ENCODE measurements at regions not wholly inside any gene's neighbourhood (a gene's known extent, or its start where the extent isn't known, plus 50 kb on each side); places are given as distances from the start of the nearest gene placed in this dataset.
"Not testable (repeated sequence)": the region's sequence is repeated elsewhere in the genome, so short reads cannot be mapped to it uniquely, and the experiment has no call there.

DNA sequence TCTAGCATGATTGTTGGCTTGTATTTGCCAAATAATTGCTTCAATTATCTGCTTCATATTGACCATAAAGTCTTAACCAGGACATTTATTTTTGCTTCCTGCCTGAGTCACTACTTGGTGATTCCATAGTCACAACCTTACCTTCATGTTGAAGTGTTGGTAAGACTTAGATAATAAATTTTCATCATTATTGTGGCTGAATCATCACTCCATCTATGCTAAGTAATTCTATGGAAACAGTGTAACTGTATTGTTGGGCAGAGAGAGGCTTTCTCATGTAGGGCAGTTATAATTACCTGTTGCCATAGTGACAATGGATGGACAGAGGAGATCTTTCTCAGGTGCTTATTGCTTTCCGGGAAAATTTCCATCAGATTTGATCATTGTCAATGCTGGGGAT is 330.7 kb upstream of the LRRC3B start:
- DNase-seq, result no peak

DNA sequence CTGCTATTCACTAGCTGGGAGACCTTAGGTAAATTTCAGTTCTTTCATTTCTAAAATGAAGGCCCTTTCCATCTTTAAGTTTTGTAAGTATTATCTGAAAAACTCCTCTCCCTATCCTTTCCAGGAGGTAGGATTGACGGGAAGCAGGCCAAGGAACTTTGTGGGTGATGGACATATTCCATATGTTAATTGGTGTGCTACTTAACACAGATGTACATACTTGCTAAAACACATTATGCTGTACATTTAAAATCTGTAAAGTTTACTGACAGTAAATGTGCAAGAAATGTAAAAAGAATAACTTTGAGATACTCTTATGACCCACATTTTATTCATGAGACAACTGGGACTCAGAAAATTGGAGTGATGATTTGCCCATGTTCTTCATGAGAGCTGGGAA is 329.8 kb upstream of the LRRC3B start:
- DNase-seq, result no peak

DNA sequence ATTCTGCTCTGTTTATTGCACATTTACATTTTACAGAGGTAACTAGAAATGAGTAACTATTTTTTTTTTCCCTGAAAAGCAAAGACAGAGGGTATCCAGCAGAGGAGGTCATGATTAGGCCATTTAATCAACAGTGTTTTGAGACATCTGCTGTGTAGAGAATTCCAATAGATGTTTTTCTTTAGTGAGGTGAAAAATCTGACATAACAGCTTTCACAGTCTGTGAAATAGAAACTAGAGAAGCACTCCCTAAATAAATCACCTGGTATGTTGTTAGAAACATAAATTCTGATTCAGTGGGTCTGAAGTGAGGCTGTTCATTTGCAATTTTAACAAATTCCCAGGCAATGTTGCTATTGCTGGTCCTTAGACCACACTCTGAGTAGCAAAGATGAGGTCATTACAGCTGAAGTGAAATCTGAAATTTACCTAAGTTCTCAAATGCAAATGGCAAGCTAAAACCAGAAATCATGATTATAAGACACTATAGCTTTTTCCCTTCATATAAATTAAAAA is 329.2 kb upstream of the LRRC3B start:
- no peak for DNase-seq

DNA sequence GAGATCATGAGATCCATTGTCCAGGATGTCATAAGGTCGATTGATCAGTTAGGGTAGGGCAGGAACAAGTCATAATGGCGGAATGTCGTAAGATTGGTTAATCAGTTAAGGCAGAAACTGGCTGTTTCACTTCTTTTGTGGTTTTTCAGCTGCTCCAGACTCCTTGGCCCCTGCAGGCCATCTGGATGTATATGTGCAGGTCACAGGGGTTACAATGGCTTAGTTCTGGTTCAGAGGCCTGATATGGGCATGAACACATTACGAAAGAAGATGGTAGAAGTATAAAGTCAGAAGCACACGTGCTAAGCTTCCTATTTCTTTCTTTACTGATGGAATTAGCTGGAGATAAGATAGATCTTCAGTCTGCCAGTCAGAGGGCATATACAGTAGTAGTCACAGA is 315.4 kb upstream of the LRRC3B start:
- no peak for DNase-seq

DNA sequence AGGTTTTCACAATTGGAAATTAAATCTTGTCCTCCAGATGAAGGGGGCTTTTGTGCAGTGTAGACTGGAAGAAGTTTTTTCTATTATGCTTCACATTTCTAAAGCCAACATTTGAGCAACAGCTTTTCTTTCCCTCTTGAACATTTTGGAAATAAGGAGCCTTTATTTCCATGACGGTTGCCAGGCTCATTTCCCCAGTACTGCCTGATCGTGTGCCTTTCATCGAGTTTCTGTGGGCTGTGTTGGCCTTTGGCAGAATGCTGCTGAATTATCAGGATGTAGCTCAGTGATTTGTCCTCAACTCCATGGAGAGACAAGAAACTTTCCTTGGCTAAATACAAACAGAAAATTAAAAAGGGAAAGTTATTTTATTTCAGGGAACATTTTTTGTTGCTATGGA is 314.8 kb upstream of the LRRC3B start:
- DNase-seq, result no peak

DNA sequence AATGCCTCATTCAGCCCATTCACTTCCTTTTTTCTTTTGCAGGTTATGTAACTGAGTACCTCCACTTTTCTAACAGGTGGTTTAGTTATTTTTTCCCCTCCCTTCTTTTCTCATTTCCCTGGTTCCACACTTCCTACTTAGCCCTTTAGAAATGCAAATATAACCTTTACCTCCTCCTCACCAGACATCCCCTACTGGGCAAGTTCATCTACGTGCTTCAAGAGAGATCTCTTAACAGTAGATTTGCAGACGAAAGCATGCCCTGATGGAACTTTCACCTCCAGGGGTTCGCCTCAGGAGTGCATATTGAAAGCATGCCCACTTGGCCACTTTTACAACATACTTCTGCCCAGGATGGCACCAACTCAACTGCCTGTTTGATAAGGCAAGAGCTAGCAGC is 314.1 kb upstream of the LRRC3B start:
- DNase-seq, result no peak

DNA sequence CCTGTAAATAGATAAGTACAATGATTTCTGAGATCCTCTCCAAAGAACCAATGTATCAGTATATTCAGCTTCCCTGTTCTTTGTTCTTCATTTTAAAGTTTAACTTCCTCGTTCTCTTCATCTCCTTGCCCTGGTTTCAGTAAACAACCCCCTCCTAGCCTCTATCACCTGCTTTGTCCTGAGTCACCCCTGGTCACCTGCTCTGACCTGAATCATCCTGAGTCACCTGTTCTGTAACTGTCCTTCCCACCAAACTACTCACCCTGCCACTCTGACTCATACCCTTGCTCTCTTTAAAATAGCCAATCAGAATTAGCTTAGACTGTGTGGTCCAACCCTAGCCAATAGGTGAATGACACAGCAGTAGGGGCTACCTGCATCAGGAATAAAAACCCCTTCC is 313.0 kb upstream of the LRRC3B start:
- DNase-seq, result not testable (repeated sequence)

DNA sequence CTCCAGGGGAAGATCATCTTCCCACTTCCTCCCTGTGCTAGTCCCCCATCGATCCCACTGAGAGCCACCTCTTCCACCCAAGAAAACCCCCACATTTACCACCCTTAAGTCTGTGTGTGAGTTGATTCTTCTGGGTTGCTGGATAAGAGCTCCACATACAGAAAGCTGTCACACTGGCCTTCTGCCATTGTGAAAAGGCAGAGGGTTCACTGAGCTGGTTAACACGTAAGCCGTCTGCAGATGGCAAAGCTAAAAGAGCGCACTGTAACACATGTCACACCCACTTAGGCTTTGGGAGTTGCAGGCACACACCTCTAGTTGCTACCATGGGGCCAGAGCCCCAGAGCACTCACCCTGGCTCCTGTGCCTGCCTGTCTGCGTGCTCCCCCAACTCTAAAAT is 309.8 kb upstream of the LRRC3B start:
- DNase-seq, result no peak

DNA sequence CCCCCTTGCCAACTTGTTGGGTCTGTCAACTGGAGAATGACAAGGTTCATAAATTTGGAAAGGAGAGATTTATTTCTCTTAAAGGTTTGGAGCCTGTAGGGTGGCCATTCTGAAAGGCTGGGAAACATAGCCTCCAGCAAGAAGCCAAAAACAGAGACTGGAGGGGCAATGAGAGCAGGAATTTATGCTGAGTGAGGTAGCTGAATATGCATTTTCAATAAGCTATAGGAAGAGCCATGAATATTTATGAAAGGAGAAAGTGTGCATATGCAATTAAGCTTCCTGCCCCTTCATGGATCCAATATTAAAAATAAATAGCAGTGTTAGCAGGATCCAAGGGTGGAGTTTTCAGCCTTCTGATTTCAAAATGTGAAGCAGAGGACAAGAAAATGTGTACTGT is 306.1 kb upstream of the LRRC3B start:
- DNase-seq, result no peak

DNA sequence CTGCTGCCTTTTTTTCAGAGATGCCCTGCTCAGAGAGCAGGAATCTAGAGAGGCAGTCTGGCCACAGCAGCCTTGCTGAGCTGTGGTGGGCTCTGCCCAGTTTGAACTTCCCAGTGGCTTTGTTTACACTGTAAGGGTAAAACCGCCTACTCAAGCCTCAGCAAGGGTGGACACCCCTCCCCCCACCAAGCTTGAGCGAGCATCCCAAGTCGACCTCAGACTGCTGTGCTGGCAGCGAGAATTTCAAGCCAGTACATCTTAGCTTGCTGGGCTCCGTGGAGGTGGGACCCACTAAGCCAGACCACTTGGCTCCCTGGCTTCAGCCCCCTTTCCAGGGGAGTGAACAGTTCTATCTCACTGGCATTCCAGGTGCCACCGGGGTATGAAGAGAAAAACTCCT is 298.8 kb upstream of the LRRC3B start:
- not testable (repeated sequence) for DNase-seq

DNA sequence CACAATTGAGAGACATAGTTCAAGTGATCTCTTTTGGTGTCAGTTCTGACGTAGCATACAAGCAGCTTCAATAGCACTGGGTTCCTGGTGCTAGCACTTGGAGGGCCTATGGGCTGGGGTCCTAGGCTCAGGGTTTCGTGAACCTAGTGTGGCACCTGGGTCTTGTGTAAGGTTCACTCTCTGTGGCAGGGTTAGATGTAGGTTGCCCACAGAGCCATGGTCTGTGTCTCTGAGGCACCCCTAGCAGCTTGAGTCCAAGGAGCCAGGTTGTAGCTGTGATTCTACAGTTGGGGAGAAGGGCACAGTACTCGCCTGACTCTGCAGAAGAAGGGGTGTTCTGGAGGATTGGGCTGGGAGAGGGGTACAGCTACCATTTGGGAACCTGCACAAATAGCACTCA is 282.6 kb upstream of the LRRC3B start:
- DNase-seq, result no peak

DNA sequence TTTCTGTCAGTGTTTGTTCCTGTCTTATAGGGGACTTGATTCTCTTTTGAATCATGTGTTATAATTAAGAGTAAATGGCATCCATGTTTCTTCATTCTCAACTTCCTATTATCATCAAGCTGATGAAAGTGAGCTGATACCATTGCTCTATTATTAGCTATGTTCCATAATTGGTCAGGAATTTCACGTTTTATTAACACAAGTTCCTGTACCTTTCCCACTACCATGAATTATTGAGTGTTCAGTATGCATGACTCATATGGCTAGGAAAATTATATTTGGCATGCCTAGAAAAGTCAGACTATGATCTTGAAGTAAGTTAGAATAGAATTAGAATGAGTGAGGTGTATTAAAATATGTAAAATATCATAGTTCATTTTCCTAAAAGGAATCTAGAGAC is 278.9 kb upstream of the LRRC3B start:
- DNase-seq, result no peak

DNA sequence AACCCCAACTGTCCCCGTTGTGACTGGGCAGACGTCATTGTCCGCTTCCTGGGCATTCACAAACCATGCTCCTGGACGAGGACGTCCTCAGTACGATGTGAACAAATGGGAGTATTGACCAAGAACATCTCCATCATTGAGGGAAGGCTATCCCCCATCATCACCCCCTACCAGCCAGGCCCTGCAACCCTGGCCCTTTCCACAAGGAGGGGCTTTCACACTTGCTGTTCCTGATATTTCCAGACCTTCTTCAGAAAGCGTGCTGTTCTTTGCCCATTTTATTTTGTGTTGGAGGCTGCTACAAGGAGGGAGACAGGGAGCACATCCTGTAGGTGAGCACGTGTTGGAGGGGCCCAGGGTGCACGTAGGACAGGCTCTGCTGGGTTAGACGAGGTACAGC is 277.0 kb upstream of the LRRC3B start:
- no peak for DNase-seq

DNA sequence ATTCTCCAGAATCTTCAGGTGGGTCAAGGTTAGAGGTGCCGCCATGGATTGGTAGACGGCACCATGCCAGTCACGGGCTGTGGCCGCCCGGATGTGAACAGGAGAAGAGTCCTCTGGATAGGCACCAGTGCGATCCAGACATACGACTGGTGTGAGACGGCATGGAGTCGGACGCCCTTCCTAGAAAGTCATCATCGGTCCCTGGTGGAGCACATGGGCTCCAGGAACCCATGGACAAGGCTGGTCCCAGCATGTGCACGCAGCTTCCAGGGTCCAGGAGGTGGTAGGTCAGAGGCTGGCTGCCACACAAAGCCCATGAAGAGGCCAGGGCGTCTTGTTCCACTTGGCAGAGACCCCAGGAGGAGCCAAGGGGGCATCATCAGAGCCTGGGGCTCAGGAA is 276.1 kb upstream of the LRRC3B start:
- DNase-seq, result no peak

DNA sequence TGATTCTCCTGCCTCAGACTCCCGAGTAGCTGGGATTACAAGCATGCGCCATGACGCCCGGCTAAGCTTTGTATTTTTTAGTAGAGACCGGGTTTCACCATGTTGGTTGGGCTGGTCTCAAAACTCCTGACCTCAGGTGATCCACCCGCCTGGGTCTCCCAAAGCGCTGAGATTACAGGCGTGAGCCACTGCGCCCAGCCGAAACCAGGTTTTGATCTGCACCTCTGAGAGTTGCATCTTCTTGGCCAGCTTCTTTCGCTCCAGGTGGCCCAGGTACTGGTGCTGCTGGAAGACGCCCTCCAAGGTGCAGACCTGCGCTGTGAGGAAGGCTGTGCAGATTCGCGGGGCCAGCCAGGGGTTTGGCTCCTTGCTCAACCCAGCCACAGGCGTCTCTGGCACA is 275.4 kb upstream of the LRRC3B start:
- DNase-seq, result no peak

DNA sequence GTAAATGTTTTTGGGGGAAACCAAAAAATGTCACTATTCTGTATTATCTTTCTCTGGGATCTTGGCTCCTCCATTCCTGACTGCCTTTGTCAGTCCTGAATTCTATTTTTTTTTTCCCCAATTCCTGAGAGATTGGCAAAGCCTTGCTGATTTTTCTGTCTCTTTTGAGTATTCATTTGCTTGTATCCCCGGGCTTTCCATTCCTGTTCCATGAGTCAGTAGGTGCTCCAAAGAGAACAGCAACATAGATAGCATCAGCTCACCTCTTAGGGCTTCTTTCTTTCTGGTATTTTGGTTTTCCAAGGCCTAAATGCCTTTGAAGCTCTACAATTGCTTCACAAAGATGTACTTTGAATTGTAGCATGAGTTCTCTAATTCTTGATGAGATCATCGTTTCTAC is 271.7 kb upstream of the LRRC3B start:
- no peak for DNase-seq

DNA sequence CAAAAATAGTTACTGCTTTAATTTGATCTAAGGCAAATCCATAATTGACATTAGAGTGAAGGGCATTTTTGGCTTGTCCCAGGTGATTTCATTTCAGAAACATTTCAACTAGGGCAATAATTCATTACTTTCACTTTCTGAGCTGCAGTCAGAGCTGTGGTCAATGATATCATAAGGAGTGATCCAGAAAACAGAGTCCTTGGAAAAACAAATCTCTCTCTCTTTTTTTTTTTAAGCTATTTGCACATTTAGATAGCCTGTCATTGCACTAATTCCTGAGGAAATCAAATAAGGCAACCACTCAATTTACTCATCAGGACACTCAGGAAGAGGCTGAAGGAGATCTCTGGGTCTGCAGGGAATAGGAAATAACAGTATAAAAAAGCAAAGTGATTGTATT is 269.5 kb upstream of the LRRC3B start:
- no peak for DNase-seq

DNA sequence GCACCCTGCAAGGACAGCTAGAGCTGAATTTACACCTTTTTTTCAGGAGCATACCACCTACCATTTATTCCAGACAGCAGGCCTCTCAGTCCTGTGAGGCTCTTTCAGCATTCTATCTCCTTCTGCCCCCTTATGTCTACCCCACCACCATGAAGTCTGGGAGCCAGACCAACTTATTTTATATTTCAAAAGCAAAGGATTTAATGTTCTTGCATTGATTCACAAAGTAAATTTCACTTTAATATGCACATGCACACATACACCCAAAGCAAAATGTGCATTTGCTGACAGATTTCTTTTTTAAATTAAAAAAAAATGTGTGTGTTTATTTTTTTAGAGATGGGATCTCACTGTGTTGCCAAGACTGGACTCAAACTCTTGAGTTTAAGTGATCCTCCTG is 264.2 kb upstream of the LRRC3B start:
- no peak for DNase-seq

DNA sequence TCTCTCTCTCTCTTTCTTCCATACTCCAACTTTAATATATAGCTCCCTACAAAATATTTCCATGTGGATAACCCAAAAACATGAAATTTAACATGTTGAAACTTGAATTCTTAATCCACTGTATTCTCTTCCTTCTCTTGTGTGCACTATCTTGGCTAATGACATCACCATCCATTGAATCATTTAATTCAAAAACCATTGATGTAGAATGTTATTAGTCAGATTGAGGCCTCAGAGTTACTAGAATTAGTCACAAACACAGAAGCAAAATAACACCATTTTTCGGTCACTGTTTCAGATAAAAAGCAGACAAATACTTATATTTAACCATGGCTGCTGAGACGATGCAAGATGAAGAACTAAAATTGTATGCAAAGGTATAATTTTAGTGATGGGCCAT is 256.9 kb upstream of the LRRC3B start:
- no peak for DNase-seq

DNA sequence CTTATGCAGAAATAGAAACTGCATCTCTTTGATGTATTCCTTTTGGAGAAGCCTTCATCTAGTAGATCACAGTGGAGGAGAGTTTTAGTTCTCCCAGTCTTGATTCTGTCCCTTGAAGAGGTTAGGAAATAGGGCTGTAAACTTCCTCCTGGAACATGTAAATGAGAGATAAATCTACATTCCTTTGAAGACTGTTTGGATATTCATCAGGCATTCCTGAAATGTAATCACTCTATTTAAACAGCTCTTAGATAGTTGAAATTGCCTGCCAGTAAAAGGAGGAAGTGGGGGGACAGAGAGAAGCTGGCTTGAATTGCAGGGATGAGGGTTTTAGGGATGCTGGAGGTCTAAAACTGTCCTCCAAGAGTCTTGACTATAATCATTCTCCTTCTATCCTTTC is 254.3 kb upstream of the LRRC3B start:
- no peak for DNase-seq

DNA sequence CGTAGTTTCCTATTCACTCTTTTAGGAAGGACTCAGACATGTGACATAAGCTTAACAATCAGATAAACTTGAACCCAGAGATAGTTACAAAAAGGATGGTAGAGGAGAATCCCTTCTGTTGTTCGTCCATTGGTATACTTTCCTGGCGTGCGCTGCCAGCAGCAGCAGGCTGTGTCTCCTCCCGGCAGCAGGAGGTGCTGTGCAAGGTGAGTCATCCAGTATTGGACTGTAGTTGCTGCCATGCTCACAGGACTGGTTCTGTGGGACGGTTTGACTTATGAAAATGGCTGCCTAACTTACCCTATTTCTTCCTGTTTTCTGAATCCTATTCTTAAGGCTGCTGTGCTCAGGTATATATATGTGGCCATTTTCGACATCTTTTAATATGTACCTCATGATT is 253.4 kb upstream of the LRRC3B start:
- no peak for DNase-seq

DNA sequence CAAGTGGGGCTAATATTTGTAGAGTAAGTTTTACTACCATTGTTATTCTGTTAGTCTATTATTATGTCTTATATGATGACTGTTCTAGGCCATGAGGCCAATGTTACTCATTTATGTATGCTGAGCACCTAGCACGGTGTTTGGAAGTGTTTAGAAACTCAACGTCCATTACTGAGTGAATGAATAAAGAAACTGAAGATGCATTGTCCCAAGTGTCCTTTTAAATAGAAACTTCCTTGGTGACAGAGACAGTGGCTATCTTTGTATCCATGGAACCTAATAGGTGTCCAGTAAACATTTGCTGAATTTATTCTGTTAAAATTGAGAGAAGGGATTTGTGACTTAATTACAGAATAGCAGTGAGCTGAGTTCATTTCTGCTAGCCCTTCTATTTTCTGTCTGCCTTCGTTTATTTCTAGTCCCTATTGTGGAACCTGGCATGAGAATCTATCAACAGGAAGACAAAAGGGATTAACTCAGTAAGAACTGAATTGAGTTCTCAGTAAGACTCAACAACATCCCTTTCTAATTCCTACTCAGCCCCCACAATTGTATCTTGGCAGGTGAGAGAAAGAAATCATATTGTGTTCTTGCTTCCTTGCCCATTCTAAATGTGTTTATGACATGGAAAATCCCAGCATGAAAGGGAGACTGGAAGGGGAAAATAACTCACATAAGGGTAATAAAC is 246.6 kb upstream of the LRRC3B start:
- no peak for DNase-seq

DNA sequence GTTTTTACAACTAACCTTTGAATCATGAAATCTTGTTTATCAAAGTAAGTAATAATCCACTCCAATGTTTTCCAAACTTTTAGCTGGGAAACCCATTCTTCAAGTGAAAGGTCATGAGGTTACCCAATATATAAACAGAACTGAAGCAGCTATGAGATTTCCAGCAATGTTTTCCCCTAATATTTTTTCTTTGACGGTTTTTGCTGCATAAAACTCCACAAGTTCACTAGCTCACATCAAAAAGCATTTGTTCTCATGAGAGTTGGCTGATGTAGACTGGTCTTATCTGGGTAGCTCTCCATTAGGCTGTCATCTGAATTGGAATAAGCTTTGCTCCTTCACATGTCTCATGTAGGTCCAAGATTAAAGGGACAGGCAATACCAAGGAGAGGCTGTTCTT is 241.2 kb upstream of the LRRC3B start:
- DNase-seq, result no peak

DNA sequence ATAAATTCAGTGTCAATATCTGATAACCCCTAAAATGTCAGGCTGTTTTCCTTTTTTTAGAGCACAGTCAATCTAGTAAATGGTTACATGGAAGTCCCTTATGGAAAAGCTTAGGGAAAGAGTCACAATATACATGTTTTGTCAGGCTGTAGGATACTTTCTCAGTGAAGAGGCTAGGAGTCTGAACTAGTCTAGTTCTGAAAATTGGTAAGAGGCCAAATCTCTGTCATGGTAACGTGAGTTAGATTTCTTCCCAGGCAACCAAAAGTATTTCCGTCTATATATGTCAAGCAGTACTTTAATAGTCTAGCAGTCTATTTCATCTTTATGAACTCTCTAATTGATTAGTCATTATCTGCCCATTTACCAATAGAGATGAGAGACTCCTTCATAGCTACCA is 215.9 kb upstream of the LRRC3B start:
- DNase-seq, result no peak

DNA sequence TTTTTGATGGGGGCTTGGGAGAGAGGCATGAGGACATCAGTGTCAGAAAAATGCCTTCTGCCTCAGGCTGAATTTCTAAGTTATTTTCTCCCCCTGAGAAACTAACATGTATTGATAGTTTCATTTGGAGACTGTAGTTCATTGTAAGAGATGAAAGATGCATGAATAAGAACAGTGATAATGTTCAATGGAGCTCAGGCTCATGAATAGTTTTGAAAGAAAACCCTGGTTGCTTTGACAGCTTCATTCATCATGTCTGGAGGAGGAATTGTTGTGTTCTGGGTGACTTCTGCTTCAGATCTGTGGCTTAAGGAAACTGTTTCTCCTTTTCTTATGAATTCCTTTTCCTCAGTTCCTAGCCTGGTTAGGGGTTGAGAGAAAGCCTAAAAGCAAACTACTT is 204.0 kb upstream of the LRRC3B start:
- DNase-seq, result no peak

DNA sequence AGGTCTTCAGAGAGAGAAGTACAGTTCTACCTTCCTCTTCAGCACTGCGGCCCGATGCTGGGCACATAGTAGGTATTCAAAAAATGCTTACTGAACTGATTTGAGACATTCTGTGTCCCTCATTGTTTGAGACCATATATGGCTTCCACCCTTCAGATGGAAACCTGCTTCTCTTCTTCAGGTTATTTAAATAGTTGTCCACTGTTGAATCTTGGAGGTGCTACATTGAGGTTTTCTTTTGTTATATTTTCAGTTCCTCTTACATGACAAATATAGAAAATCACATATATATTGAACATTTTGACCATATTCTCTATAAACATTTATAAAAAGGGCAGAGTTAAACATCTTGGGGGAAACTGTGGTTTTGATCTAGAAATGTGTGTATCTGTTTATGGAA is 200.2 kb upstream of the LRRC3B start:
- no peak for DNase-seq
